Neural cell (in vitro differentiated cells): ENCODE measurements at regions not wholly inside any gene's neighbourhood (a gene's known extent, or its start where the extent isn't known, plus 50 kb on each side); places are given as distances from the start of the nearest gene placed in this dataset.

ENCODE experiments used
- H2AFZ ChIP-seq: fragments of 200-600, 300-800 bp; sonication (generic), shearing (Covaris generic); 2 replicates; pipeline ENCODE4 v1.6.0; 2014; ENCODE audit warnings: low read depth, mild to moderate bottlenecking, antibody characterized with exemption, low read length, moderate library complexity
- H3F3A ChIP-seq: fragments of 200-600 bp; shearing (Covaris generic); 2 replicates; pipeline ENCODE4 v1.6.1; 2016; ENCODE audit warnings: mild to moderate bottlenecking, moderate library complexity, mixed read lengths, antibody characterized with exemption, low read length; ENCODE audit not compliant: insufficient read depth, poor library complexity, severe bottlenecking
- H3K27ac ChIP-seq: fragments of 200-600, 300-800 bp; sonication (generic), shearing (Covaris generic); 2 replicates; pipeline ENCODE4 v1.5.1; 2014; ENCODE audit warnings: mild to moderate bottlenecking, low read length, moderate library complexity
- H3K27me3 ChIP-seq: fragments of 300-800, 200-600 bp; sonication (generic), shearing (Covaris generic); 2 replicates; pipeline ENCODE4 v1.6.0; 2014; ENCODE audit warnings: mild to moderate bottlenecking, low read depth, low read length, moderate library complexity; ENCODE audit not compliant: insufficient read depth
- H3K36me3 ChIP-seq: fragments of 300-800, 200-600 bp; sonication (generic), shearing (Covaris generic); 2 replicates; pipeline ENCODE4 v1.5.1; 2014; ENCODE audit warnings: mild to moderate bottlenecking, antibody characterized with exemption, low read length, moderate library complexity; ENCODE audit not compliant: insufficient read depth
- H3K4me2 ChIP-seq: fragments of 300-800, 200-600 bp; sonication (generic), shearing (Covaris generic); 2 replicates; pipeline ENCODE4 v1.6.0; 2014; ENCODE audit warnings: mild to moderate bottlenecking, low read length
- H3K4me3 ChIP-seq: fragments of 300-800, 200-600 bp; sonication (generic), shearing (Covaris generic); 2 replicates; pipeline ENCODE4 v1.5.1; 2014; ENCODE audit warnings: mild to moderate bottlenecking, low read length, moderate library complexity
- H3K79me2 ChIP-seq: fragments of 200-600 bp; shearing (Covaris generic); replicated peaks from 2 replicates; pipeline ENCODE4 v1.6.0; 2014; ENCODE audit warnings: mild to moderate bottlenecking, low read length, moderate library complexity; ENCODE audit not compliant: insufficient read depth
- H3K9ac ChIP-seq: fragments of 300-800, 200-600 bp; sonication (generic), shearing (Covaris generic); 2 replicates; pipeline ENCODE4 v1.6.1; 2016; ENCODE audit warnings: mild to moderate bottlenecking, low read length, mixed read lengths
- H3K9me2 ChIP-seq: fragments of 200-600 bp; shearing (Covaris generic); 2 replicates; pipeline ENCODE4 v1.6.1; 2016; ENCODE audit warnings: mild to moderate bottlenecking, low read length, mixed read lengths; ENCODE audit not compliant: insufficient read depth
- H3K9me3 ChIP-seq: fragments of 200-600, 300-800 bp; sonication (generic), shearing (Covaris generic); 2 replicates; pipeline ENCODE4 v1.6.1; 2016; ENCODE audit warnings: mild to moderate bottlenecking, mixed run types, low read length, moderate library complexity, mixed read lengths
- H4K20me1 ChIP-seq: fragments of 200-600 bp; shearing (Covaris generic); 2 replicates; pipeline ENCODE4 v1.6.1; 2016; ENCODE audit warnings: mild to moderate bottlenecking, mixed run types; ENCODE audit not compliant: insufficient read depth
- EP300 ChIP-seq: fragments of 450-650 bp; conservative IDR thresholded peaks from 2 replicates; pipeline ENCODE4 v1.6.1; 2014; ENCODE audit warnings: antibody characterized with exemption, mild to moderate bottlenecking, moderate library complexity; ENCODE audit not compliant: poor library complexity, severe bottlenecking
- EZH2 ChIP-seq: fragments of 200-600, 300-800 bp; shearing (Covaris generic), sonication (generic); IDR thresholded peaks from 2 replicates; pipeline ENCODE4 v1.6.1; 2014; ENCODE audit warnings: antibody characterized with exemption, low read length, borderline replicate concordance, mild to moderate bottlenecking; ENCODE audit not compliant: insufficient read depth, poor library complexity, severe bottlenecking
- MXI1 ChIP-seq: fragments of 450-650 bp; conservative IDR thresholded peaks from 2 replicates; pipeline ENCODE4 v1.6.1; 2014; ENCODE audit warnings: antibody characterized with exemption, mild to moderate bottlenecking; ENCODE audit not compliant: poor library complexity, severe bottlenecking
- POLR2AphosphoS5 ChIP-seq: IDR thresholded peaks from 2 replicates; pipeline ENCODE4 v1.6.1; 2012
- RAD21 ChIP-seq: fragments of 450-650 bp; conservative IDR thresholded peaks from 2 replicates; pipeline ENCODE4 v1.6.1; 2014; ENCODE audit warnings: antibody characterized with exemption, mild to moderate bottlenecking, moderate library complexity
- REST ChIP-seq: IDR thresholded peaks from 2 replicates; pipeline ENCODE4 v1.6.1; 2012; ENCODE audit warnings: borderline replicate concordance
- SMC3 ChIP-seq: fragments of 450-650 bp; conservative IDR thresholded peaks from 2 replicates; pipeline ENCODE4 v1.6.1; 2014; ENCODE audit warnings: antibody characterized with exemption, mild to moderate bottlenecking, moderate library complexity; ENCODE audit not compliant: poor library complexity
- TAF1 ChIP-seq: IDR thresholded peaks from 2 replicates; pipeline ENCODE4 v1.6.1; 2012; ENCODE audit warnings: low read depth
- TF ChIP-seq, protein P1 (sequence below): fragments of 450-650 bp; IDR thresholded peaks from 2 replicates; pipeline ENCODE4 v1.5.1; 2014; ENCODE audit warnings: antibody characterized with exemption, mild to moderate bottlenecking, moderate library complexity; ENCODE audit not compliant: poor library complexity, severe bottlenecking

DNA sequence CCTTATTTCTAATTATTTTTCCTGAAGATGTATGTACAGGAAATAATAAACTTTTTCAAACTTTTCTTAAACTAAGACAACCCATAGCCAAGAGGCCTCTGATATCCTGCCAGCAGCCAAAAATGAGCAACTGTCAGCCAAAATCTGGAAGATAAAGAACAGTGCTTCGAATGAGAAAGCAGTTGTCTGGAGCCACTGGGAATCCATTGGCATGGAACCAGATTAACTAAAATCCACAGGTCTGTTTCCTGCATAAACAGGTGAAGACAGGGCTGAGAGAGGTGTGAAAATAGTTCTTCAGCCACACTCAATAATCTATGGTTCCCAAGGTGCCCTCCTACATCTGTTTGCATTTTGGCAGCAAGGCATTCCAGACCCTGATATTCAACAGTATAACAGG, 1076.7 kb upstream of the PIK3C3 start:
- no peaks in the 10 kb centered on the region for H3K27me3 ChIP-seq
- H3K4me2 ChIP-seq = no peak overlapping the region
- no peak overlapping the region for H3K27ac ChIP-seq
- H3K4me3 ChIP-seq = no peak overlapping the region
- H2AFZ ChIP-seq = no peak overlapping the region
- H3K9me3 ChIP-seq = no peaks in the 10 kb centered on the region
- H3K36me3 ChIP-seq = no peaks in the 10 kb centered on the region
- H3F3A ChIP-seq = no peaks in the 10 kb centered on the region
- no peaks in the 10 kb centered on the region for H4K20me1 ChIP-seq
- TF ChIP-seq SMC3 (no peak), REST (no peak), TAF1 (no peak), RAD21 (no peak), POLR2AphosphoS5 (no peak), MXI1 (no peak), EP300 (no peak), EZH2 (no peak)
- TF ChIP-seq, protein P1, sequence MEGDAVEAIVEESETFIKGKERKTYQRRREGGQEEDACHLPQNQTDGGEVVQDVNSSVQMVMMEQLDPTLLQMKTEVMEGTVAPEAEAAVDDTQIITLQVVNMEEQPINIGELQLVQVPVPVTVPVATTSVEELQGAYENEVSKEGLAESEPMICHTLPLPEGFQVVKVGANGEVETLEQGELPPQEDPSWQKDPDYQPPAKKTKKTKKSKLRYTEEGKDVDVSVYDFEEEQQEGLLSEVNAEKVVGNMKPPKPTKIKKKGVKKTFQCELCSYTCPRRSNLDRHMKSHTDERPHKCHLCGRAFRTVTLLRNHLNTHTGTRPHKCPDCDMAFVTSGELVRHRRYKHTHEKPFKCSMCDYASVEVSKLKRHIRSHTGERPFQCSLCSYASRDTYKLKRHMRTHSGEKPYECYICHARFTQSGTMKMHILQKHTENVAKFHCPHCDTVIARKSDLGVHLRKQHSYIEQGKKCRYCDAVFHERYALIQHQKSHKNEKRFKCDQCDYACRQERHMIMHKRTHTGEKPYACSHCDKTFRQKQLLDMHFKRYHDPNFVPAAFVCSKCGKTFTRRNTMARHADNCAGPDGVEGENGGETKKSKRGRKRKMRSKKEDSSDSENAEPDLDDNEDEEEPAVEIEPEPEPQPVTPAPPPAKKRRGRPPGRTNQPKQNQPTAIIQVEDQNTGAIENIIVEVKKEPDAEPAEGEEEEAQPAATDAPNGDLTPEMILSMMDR = no peak
- H3K9me2 ChIP-seq = no peaks in the 10 kb centered on the region
- H3K9ac ChIP-seq = no peak overlapping the region
- no peaks in the 10 kb centered on the region for H3K79me2 ChIP-seq

DNA sequence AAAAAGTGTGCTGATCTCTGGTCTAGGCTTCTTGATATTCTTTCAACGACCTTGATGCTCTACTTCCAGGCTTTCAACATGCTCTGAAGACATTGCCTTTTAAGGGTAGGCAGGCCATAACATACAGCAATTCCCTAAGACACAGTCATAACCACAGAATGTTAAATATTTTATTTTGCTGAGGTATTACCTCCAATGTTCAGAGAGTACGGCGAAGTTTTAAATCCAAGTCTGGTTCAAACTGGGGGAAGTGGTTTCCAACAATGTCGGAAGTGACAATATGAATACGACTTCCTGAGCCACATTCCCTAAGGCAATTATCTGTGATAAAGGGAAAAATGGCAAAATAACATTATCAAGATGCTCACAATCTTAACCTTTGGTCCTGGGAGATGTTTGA, 1077.9 kb upstream of the PIK3C3 start:
- H3K27ac ChIP-seq = no peak overlapping the region
- no peak overlapping the region for H3K4me2 ChIP-seq
- no peaks in the 10 kb centered on the region for H3K36me3 ChIP-seq
- no peak overlapping the region for H2AFZ ChIP-seq
- no peak overlapping the region for H3K9ac ChIP-seq
- no peak overlapping the region for H3K4me3 ChIP-seq
- no peak for TF ChIP-seq RAD21
- no peak for TF ChIP-seq EP300
- no peak for TF ChIP-seq SMC3
- no peak for TF ChIP-seq EZH2
- no peak for TF ChIP-seq MXI1
- TF ChIP-seq, protein P1 = no peak
- no peaks in the 10 kb centered on the region for H3K27me3 ChIP-seq
- no peaks in the 10 kb centered on the region for H3K9me3 ChIP-seq
- H3K79me2 ChIP-seq = no peaks in the 10 kb centered on the region
- no peaks in the 10 kb centered on the region for H3F3A ChIP-seq
- no peaks in the 10 kb centered on the region for H3K9me2 ChIP-seq
- no peaks in the 10 kb centered on the region for H4K20me1 ChIP-seq
